Adrenal gland (tissue), 9 donors: ENCODE measurements at regions not wholly inside any gene's neighbourhood (a gene's known extent, or its start where the extent isn't known, plus 50 kb on each side); places are given as distances from the start of the nearest gene placed in this dataset.

Experiments
- DNase-seq, 7 donors: peaks; one replicate each; pipeline ENCODE4 v3.0.0-alpha.2; 2019 to 2020
- H3K27ac ChIP-seq, 5 donors: fragments of 200-600 bp; sonication (generic) in 4 of 5; 1 replicate in 3 of 5; 2 replicates in 2 of 5; pipeline versions ENCODE4 v1.5.1 to v1.8.0; 2016 to 2020; ENCODE audit warnings: mild to moderate bottlenecking in 1 of 5
- H3K27me3 ChIP-seq: fragments of 200-600 bp; 2 replicates; pipeline ENCODE4 v1.8.0; 2021
- H3K36me3 ChIP-seq, 2 donors: fragments of 200-600 bp; replicated peaks in 1 of 2; 1 replicate in 1 of 2; 2 replicates in 1 of 2; pipeline versions ENCODE4 v1.5.1 to v1.8.0; 2018 to 2022
- H3K4me1 ChIP-seq, 2 donors: fragments of 200-600 bp; replicated peaks in 1 of 2; 1 replicate in 1 of 2; 2 replicates in 1 of 2; pipeline versions ENCODE4 v1.5.1 to v1.8.0; 2018 to 2021
- H3K4me3 ChIP-seq, 4 donors: fragments of 200-600 bp; sonication (generic) in 3 of 4; one replicate each; pipeline ENCODE4 v1.5.1; 2016 to 2018
- H3K9me3 ChIP-seq, 3 donors: fragments of 200-600 bp; sonication (generic) in 1 of 3; replicated peaks in 1 of 3; 1 replicate in 2 of 3; 2 replicates in 1 of 3; pipeline versions ENCODE4 v1.5.1 to v1.8.0; 2016 to 2021
- CTCF ChIP-seq, 6 experiments: fragments of 450-650 bp in 4 of 6; fragments of 200-600 bp in 2 of 6; sonication (generic) in 1 of 6; IDR thresholded peaks; 1 replicate in 5 of 6; 2 replicates in 1 of 6; pipeline versions ENCODE4 v1.5.1 to v1.8.0; 2016 to 2021; ENCODE audit warnings: antibody characterized with exemption in 6 of 6, mild to moderate bottlenecking in 2 of 6, moderate library complexity in 1 of 6
- POLR2A ChIP-seq, 2 donors: fragments of 450-650 bp; IDR thresholded peaks; one replicate each; pipeline ENCODE4 v1.6.1; 2017; ENCODE audit warnings: antibody characterized with exemption in 2 of 2, mild to moderate bottlenecking in 2 of 2, moderate library complexity in 1 of 2
- WGBS, 4 donors: extraction: QIAGEN DNeasy Blood & Tissue Kit in 2 of 4; methylation state at CpG; one replicate each; pipeline versions ENCODE4 v1.1.5 to v1.1.7; 2013 to 2017; 5-methylcytosine and 5-hydroxymethylcytosine counted together
- intact Hi-C, 2 donors: fragments of 100-400 bp; cut with DNase I; formaldehyde crosslinking; loops; one replicate each; pipeline versions ENCODE4 v1.14.1 to v1.15.0; 2022 to 2023
- donor health status: healthy with polysubstance abuse.
- donor health status: Bipolar disorder and iron deficiency.
- donor health status: DM: yes; HTN: yes; CAD: no.
- donor health status: DM: no; HTN: no; CAD: no.
- donor health status: DM: no; HTN: no; CAD: no.

- no peak for DNase-seq
- 91 to 95% (median 93%) methylated on average over 3 of the region's 3 CpGs for WGBS, 4 donors
- no peak overlapping the region for H3K4me3 ChIP-seq
- H3K27me3 ChIP-seq: no peaks in the 10 kb centered on the region
- H3K9me3 ChIP-seq: no peaks in the 10 kb centered on the region
- no peak overlapping the region for H3K27ac ChIP-seq
- intact Hi-C loops: no loop called here
- TF ChIP-seq POLR2A (IDR thresholded peaks at IDR 0.05): no peak
- TF ChIP-seq CTCF (IDR thresholded peaks at IDR 0.05): no peak
- H3K36me3 ChIP-seq: no peaks in the 10 kb centered on the region
- H3K4me1 ChIP-seq: no peaks in the 10 kb centered on the region
These were observed 130.5 kb upstream of the C1QTNF7 start for GRCh38 chr4:15297344-15297743.

- H3K4me3 ChIP-seq: no peak overlapping the region
- DNase-seq: no peak
- no peak overlapping the region for H3K27ac ChIP-seq
- no peaks in the 10 kb centered on the region for H3K9me3 ChIP-seq
- 65 to 76% (median 71%) methylated on average over 2 of the region's 2 CpGs for WGBS, 4 donors
- no peaks in the 10 kb centered on the region for H3K27me3 ChIP-seq
- intact Hi-C loops: no loop called here
- H3K36me3 ChIP-seq: no peaks in the 10 kb centered on the region
- TF ChIP-seq CTCF (IDR thresholded peaks at IDR 0.05): no peak
- TF ChIP-seq POLR2A (IDR thresholded peaks at IDR 0.05): no peak
- no peaks in the 10 kb centered on the region for H3K4me1 ChIP-seq
These were observed 128.2 kb upstream of the C1QTNF7 start for GRCh38 chr4:15299627-15300026.

GRCh38 chr4:15303052-15303641 is 124.7 kb upstream of the C1QTNF7 start:
- Histone ChIP-seq H3K27ac (no peak overlapping the region), H3K27me3 (no peaks in the 10 kb centered on the region), H3K4me1 (no peaks in the 10 kb centered on the region), H3K9me3 (no peaks in the 10 kb centered on the region), H3K36me3 (no peaks in the 10 kb centered on the region), H3K4me3 (no peak overlapping the region)
- DNase-seq: no peak
- TF ChIP-seq POLR2A (IDR thresholded peaks at IDR 0.05): no peak
- TF ChIP-seq CTCF (IDR thresholded peaks at IDR 0.05): no peak
- WGBS, 4 donors: 40 to 53% (median 47%) methylated on average over 2 of the region's 2 CpGs
- intact Hi-C loops: no loop called here

GRCh38 chr4:15314974-15315373 is 112.9 kb upstream of the C1QTNF7 start:
- Histone ChIP-seq H3K27ac (no peak overlapping the region), H3K4me3 (no peak overlapping the region), H3K9me3 (no peaks in the 10 kb centered on the region), H3K4me1 (no peaks in the 10 kb centered on the region), H3K27me3 (no peaks in the 10 kb centered on the region), H3K36me3 (no peaks in the 10 kb centered on the region)
- DNase-seq: no peak
- 69 to 78% (median 73%) methylated on average over 3 of the region's 3 CpGs for whole genome bisulfite sequencing, 4 donors
- intact Hi-C loops: no loop called here
- TF ChIP-seq POLR2A (IDR thresholded peaks at IDR 0.05): no peak
- TF ChIP-seq CTCF (IDR thresholded peaks at IDR 0.05): no peak
